GM21423 (cell line): ENCODE measurements at regions not wholly inside any gene's neighbourhood (a gene's known extent, or its start where the extent isn't known, plus 50 kb on each side); places are given as distances from the start of the nearest gene placed in this dataset.

ENCODE experiments used
- ATAC-seq: cut with Tn5 transposase; IDR thresholded peaks from one replicate; pipeline ENCODE4 v1.9.1; 2021; ENCODE audit warnings: mild to moderate bottlenecking, moderate library complexity; ENCODE audit not compliant: unreplicated experiment

- ATAC-seq, result no peak
Measured at GRCh38 chr4:181647396-181648147, 595.6 kb upstream of the TENM3 start.

GRCh38 chr4:181650033-181650825 is 593.0 kb upstream of the TENM3 start:
- ATAC-seq, result no peak

DNA sequence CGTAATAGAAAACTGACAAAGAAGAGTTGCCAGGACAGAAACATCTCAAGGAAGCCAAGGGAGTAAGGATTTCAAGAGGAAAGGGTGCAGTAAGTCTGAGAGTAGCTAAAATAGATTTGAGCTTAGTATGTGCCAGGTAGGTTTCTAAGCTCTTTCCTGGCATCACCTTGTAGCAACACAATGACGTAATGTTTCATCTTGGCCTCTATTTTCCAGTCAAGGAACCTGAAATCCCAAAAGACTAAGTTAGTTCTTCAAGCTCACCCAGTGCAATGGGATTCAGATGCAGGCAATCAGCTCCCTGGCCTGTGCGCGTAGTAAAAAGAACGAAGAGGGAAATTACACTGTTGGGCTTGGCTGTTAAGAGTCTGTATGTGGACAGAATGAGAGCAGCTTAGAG is 586.5 kb upstream of the TENM3 start:
- ATAC-seq, result no peak

DNA sequence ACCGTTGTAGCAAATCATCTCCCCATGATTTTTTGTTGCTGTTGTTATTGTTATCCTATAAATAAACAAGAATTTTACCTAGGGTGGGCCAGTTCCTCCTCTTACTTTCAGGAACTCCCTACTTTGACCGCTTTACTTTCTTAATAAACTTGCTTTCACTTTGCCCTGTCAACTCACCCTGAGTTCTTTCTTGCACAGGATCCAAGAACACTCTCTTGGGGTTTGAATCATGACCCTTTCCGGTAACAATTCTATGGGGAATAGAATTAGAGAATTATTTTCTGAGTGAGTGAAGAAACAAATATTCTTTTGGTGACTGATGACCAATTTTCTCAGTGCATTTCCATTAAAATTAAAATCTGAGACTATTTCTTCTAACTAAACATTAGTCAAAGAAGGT is 584.0 kb upstream of the TENM3 start:
- no peak for ATAC-seq

- ATAC-seq, result no peak
Measured at GRCh38 chr4:181659876-181660275, 583.3 kb upstream of the TENM3 start.

DNA sequence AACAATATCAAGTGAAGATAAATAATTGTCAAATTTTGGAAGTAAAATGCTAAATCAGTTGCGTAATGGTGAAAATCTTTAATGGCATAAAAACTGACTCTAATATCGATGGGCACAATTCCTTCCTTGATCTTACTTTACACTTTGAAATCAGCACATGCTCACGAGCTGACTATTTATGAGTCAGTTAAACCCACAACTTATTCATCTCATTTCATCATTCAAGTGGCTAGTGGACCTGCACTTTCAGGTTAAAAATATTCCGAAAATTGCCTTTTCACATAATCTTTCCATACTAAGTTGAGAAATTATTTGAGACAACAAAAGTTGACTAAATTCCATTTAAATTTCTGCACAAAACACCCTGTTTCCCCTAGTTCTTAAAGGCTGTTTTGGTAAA is 582.1 kb upstream of the TENM3 start:
- ATAC-seq, result no peak

DNA sequence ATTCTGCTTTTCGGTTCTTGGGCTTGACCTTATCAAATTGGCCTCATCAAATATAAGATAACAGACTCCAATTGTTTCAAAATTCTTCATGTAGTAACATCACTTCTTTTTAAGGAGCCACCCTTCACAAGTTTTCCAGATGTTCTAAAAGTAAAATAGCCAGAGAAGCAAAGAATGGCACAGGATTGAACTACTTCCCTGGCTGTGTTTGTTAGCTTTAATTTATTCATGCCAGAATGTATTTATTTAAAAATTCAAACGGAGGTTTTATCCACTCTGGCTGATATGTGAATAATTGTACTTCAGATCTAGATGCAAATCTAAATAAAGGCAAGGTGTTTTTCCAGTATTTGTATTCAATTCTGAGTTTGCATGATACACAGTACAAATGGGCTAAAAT is 581.3 kb upstream of the TENM3 start:
- no peak for ATAC-seq

- ATAC-seq, result no peak
Measured at GRCh38 chr4:181662383-181662782, 580.8 kb upstream of the TENM3 start.

GRCh38 chr4:181670506-181670905 is 572.7 kb upstream of the TENM3 start:
- no peak for ATAC-seq

- no peak for ATAC-seq
Measured at GRCh38 chr4:181671672-181672071, 571.5 kb upstream of the TENM3 start.

DNA sequence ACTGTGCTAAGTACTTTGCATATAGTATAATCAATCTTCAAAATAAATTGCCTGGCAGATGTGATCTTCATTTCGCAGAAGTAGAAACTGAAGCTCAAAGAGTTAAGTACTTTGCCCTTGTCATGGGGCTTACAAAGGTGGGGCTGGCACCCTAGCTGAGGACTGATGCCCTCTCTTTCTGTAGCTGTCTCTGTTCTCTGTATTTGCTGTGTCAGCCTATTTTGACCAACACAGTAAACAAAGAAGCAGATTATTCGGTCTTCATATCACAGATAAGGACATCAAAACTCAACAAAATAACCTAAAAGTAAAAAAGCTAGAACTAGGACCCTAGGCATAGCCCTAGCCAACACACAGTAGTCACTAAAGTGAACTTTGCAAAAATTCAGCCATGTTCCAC is 570.5 kb upstream of the TENM3 start:
- ATAC-seq, result no peak

GRCh38 chr4:181674315-181674875 is 568.8 kb upstream of the TENM3 start:
- ATAC-seq, result no peak

- ATAC-seq, result no peak
Measured at GRCh38 chr4:181676546-181676945, 566.7 kb upstream of the TENM3 start.

GRCh38 chr4:181677201-181677600 is 566.0 kb upstream of the TENM3 start:
- ATAC-seq, result no peak

DNA sequence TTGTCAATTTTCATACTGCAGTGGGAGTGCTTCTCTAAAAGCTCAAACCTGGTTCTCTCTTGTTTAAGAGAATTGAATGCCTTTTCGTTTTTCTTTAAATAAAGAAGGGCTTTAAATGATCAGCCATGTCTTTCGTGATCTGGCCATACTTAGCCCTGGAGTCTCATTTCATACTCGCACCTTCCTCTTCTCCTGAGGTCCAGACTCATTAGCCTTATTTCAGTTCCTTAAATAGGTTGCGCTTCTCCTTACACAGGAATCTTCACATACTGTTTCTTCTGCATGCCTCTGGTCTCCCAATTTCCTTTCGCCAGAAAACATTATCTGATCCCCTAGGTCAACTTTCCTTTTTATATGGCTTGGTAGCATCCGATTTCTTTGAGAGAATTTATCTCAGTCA is 565.6 kb upstream of the TENM3 start:
- no peak for ATAC-seq

DNA sequence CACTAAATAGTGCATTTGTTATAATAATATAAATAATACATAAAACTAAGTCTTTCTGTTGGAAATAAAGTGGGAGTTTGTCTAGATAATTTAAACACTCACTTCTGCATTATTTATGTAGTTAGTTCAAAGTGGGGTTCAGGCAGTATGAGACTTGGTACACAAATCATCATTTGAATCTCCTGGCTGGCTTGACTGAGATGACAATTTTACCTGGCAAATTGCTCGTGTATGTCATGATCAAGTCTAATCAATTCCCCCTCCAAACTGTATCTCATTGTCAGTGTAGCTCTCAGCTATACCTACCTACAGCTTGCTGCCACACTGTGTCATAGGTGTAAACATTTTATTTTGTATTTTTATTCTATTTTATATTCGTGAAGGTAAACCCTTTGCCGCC is 563.4 kb upstream of the TENM3 start:
- ATAC-seq, result no peak

DNA sequence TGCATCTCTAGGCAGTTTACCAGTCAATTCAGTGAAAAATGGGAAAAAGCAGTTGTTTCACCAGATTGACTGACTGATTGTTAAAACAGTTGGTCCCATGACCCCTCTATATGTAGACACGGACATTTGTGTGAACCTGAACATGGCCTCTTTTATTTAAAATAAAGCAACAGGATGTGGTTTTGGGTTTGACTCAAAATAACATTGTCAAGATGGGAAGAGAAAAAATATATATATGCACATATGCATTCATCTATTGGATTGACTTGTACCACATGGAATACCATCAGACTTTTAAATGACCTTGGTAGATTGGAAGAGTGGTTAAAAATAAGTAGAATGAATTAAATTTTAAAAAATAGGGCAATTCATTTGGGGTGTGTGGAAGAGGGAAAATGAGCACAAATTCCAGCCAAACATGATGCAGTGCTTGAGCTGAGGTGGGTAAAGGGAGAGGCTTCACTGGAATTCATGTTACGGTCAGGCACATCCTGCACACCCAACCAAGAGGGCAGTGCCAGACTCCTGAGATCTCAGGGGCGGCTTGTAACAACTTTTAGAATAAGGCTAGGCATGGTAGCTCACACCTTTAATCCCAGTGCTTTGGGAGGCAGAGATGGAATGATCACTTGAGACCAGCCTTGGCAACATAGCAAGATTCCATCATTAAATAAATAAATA is 560.7 kb upstream of the TENM3 start:
- no peak for ATAC-seq

DNA sequence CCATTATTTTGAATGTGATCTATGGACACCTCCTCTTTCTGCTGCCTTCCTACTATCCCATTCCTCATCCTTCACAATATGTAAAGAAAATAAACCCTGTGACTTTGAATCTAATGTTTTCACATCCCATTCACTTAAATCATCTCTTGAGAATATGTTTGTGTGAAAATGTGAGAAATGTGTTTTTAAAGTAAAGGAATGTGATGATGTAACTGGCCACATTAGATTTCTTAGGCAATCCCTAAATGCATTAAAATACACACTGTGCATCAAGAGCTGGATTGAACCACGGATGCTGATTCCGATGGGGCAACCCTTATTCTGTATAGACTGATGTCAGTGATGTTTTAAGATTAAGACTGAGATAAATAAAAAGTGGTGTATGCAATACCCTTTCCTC is 558.9 kb upstream of the TENM3 start:
- no peak for ATAC-seq

DNA sequence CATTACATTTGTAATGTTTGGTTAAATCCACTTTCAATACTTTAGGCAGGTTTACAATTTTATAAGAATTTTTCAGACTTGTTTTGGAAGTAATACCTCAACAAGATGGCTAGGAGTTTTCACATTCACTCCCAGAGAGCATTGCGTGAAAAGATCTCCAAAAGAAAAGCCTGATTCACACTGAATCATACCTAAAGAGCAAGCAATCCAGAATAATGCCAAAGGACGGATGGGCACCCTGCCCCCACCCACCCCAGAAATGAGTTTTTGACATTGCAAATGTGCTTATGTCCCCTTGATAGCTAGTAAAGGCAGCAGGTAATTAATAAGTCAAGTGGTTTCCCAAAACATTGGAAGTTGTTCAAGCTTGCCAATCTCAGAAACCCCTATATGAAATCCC is 557.7 kb upstream of the TENM3 start:
- no peak for ATAC-seq

GRCh38 chr4:181685911-181686310 is 557.3 kb upstream of the TENM3 start:
- no peak for ATAC-seq

- ATAC-seq, result no peak
Measured at GRCh38 chr4:181687116-181687515, 556.1 kb upstream of the TENM3 start.

DNA sequence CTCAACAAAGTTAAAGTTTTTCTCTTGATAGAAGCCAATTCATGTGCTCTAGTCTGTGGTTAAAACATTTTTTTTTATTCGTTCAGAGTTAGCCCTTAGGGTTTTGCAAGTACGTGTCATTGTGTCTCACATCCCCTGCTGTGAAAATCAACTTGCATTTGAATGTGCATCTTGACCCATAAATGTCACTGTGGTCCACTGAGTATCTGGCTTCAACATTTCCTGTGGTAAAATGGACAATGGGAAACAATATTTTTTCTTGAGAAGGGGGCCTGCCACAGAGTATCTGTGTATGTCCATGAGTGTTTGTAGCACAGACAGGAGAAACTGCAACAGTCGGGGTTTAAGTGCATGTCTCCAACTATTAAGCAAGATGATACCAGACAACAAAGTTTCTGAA is 554.8 kb upstream of the TENM3 start:
- no peak for ATAC-seq
